GM18508 (cell line): ENCODE measurements at regions not wholly inside any gene's neighbourhood (a gene's known extent, or its start where the extent isn't known, plus 50 kb on each side); places are given as distances from the start of the nearest gene placed in this dataset.

Experiments
- ATAC-seq: cut with Tn5 transposase; IDR thresholded peaks from one replicate; pipeline ENCODE4 v1.9.1; 2021; ENCODE audit warnings: moderate number of reproducible peaks; ENCODE audit not compliant: insufficient read depth, unreplicated experiment

DNA sequence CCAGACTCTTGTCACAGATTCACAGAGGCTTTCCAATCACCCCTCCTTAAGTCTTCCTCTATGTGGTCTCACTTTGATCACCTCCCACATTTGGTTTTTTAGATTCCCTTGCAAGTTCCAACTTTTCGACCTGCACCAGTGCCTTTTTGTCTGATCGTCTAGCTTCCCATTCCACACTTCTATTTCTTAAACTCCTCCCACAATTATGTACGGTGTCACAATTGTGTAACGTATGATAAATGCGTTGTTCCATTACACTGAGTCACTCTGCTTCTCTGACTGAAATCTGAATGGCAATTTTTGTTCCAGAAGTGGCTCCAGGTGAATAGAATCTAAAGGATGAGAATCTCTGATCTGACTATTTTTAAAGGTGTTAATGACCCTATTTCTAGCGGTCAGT, 320.1 kb downstream of the LMX1A start:
- no peak for ATAC-seq

DNA sequence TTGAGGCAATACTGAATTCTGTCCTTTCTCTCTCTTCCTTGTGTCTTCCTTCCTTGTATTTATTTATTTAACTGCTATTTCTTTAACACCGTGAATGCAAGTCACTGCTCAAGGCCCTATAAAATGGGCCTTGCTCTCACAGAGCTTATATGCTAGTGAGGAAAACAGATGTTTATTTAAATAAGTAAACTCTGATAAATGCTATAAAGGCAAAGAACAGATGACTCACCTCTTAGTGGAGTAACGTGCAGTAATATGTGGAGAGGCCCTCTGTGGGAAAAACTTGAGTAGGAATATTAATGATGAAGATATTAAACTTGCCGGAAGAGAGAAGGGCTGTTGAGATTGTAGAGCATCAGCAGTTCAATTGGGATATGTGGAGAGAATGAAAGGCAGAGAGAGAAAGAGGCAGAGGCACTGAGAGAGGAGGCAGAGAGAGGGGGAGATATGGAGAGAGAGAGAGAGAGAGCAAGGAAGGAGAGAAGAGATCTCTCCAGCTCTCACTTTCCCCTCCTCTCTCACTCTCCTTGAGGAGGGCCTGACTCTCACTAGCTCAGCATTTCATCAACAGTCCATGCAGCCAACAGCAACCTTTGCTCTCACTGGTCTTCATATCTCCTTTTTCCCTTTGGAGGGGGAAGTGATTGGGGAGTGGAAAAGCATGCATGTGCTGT, 322.2 kb downstream of the LMX1A start:
- ATAC-seq: no peak

GRCh38 chr1:165031001-165031400, 325.5 kb downstream of the LMX1A start:
- no peak for ATAC-seq

DNA sequence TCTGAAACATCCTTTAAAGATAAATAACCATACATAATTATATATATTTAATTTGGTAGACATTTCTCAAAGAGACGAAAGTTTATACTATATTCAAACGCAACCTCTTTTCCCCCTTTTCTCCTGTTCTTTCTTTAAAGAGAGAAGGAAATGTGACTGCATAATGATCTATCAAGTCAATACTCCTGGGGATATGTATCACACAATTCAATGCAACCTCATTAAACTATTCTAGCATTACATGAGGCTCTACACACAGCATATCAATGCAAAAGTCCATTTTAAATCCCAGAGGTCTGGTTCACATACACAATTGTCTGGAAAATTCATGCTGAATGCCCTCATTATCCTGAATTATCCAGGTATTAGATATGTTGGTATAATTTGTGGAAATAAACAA, 330.7 kb downstream of the LMX1A start:
- ATAC-seq: no peak

- no peak for ATAC-seq
These were observed 341.8 kb downstream of the LMX1A start for GRCh38 chr1:165014753-165015152.

DNA sequence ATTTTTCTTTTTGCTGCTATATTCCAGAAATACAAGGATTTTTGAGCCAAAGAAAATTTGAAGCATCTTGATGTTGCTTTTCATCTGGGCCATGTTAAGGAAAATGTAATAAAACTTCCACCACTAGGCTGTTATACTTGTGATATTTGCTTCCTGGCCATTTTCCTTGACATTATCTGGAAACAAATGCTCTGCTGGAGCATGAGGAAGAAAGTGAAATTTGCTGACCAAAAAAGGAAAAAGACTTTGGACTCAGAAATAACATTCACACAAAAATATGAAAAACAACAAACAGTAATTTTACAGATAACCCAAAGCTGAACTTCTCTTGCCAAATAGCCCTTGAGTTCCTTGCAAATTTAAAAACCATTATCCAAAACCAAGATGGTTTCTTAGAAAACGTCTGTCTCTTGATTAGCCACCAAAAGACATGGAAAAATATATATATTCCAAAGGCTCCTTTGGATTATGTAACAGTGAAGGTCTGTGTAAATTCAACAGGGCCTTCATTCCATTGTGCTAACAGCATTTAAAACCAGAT, 344.5 kb downstream of the LMX1A start:
- ATAC-seq: no peak

GRCh38 chr1:165011186-165011585, 345.3 kb downstream of the LMX1A start:
- no peak for ATAC-seq

- ATAC-seq: no peak
These were observed 346.0 kb downstream of the LMX1A start for GRCh38 chr1:165010418-165011070.

DNA sequence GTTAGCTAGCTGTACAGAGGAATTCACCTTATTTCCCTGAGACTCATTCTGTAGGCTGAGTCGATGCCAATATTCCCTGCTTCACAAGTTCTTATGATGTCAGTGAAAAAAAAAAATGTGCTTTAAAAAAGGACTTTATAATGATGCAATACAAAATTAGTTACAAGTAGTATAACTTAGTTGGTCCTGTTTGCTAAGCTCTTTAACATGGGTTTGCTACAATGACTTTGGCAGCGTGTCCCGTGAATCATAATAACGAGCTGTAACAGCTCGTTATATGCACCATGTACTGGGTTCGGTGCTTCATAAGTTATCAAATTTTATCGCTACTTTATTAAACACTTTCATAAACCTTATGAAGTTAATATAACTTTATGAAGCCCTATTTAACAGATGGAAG, 349.7 kb downstream of the LMX1A start:
- ATAC-seq: no peak

DNA sequence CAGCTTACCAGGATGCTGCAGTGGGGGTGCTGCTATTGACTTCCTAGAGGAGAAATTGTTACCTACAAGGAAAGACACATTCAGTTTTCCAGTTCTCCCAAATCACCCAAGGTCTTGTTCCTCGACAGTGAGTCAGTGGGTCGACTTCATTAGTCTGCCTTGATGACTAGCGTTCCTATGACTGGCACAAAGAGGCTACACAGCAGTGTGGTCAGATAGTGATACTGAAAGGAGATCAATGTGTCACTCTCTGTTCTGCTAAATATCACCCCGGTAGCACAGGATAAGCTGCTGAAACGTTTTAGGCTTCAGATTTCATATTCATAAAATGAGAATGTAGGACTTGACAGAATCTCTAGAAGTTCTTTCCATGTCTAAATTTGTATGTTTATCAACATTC, 357.4 kb downstream of the LMX1A start:
- no peak for ATAC-seq

- no peak for ATAC-seq
These were observed 364.7 kb downstream of the LMX1A start for GRCh38 chr1:164991763-164992314.

DNA sequence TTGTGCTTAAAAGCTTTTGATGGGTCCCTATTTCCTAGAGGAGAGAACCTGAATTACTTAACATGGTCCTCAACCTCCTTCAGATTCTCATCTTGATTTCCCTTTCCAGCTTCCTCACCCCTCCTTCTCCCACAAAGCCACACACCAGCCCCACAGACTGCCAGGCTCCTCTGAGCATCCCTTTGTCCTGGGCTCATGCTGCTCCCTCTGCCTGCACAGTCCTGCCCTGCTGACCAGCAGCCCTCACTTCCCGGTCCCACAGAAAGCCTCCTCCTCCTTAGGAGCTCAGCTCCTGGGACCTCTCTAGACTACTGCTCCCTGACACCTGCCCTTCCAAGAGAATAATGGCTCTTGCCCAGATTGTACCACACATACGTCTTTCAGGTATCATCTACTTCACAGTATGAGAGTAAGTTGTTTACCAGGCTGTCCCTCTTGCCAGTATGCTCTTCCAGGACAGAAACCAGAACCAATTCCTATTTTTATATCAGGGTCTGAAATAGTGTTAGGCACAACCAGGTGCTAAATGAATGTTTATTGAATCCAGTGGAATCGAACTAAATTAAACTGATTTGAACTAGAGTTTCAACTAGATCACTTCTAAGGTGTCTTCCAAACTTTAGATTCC, 373.4 kb downstream of the LMX1A start:
- ATAC-seq: no peak

DNA sequence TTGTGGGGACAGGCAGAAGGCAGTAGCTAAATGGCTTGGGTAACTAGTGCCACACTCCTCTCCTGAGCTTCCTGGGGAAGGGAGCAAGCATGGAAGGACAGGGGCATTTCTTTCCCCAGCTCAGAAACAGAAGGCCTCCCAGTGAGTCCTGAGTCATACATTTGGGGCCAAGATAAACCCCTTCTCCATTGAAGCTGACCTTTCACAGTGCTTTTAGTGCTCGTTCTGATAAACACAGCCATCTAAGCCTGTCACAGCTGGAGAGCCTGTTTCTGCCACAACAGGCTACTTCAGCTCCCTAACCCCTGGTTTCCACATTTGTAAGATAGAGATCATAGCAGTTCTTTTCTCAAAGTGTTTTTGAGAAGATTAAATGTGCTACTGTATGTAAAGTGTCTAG, 374.0 kb downstream of the LMX1A start:
- ATAC-seq: no peak

DNA sequence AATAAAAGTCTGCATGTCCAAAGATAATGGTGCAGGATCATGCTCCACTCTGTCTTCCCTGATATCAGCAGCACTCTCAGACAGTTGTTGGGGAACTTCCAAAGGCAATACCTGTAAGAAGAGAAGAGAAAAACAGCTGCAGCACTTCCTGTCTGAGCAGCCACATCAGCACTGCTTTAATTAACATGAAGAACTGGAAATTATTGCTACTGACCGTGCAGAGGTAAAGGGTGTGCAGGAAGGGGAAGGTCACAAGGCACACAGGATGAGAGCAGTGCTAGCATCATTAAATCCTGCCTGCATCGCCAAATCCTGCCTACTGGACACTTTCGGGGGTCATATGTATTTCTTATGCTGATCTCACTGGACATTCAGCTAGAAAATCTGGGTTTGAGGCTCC, 379.0 kb downstream of the LMX1A start:
- ATAC-seq: no peak

- no peak for ATAC-seq
These were observed 384.5 kb downstream of the LMX1A start for GRCh38 chr1:164971921-164972415.

DNA sequence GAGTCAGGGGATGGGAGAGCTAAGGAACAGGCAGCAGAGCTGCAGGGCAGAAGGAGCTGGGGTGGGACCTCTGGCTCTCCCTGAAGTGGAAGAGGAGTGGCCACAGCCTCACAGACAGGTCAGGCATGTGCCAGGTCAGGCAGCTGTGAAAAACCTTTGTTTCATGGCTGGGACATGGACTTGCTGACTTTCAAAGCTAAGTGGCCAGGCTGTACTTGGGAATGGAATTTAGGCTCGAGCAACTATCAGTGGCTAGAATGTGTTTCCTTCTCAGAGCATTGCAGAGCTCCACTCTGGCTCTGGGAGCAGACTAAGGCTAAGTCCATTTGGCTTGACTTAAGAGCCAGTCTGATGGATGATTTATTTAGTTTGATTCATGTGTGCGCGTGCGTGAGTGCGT, 385.1 kb downstream of the LMX1A start:
- ATAC-seq: no peak

DNA sequence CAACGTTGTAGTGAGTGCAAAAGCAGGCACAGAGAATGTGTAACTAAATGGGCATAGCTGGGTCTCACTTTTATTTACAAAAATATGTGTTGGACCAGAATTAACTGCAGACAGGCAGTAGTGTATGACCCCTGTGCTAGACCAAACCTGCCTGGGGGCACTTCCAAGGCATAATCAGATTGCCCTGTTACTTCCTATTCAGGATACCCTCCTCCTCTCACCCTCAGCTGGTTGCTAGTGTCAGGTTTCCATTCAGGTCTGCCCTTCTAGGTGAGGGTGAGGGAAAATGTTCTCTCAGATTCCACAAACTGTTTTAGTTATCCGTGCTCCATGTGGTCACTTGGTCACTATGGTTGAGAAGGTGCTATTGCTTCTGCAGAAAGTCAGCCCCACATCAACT, 387.3 kb downstream of the LMX1A start:
- ATAC-seq: no peak

DNA sequence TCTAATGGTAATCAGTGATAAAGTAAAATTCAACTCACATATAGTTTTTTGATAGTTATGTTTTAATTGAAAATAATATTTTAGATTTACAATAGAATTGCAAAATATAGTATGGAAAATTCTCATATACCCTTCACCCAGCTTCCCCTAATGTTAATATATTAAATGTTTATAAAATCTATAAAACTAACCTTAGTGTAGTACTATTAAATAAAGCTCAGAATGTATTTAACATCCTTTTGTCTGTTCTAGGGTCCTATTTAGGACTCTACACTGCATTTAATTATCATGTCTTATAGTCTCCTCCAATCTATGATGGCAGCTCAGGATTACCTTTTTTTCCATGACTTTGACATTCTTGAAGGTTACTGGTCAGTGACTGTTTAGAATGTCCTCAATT, 389.2 kb downstream of the LMX1A start:
- ATAC-seq: no peak

- ATAC-seq: no peak
These were observed 394.8 kb downstream of the LMX1A start for GRCh38 chr1:164961715-164962114.

DNA sequence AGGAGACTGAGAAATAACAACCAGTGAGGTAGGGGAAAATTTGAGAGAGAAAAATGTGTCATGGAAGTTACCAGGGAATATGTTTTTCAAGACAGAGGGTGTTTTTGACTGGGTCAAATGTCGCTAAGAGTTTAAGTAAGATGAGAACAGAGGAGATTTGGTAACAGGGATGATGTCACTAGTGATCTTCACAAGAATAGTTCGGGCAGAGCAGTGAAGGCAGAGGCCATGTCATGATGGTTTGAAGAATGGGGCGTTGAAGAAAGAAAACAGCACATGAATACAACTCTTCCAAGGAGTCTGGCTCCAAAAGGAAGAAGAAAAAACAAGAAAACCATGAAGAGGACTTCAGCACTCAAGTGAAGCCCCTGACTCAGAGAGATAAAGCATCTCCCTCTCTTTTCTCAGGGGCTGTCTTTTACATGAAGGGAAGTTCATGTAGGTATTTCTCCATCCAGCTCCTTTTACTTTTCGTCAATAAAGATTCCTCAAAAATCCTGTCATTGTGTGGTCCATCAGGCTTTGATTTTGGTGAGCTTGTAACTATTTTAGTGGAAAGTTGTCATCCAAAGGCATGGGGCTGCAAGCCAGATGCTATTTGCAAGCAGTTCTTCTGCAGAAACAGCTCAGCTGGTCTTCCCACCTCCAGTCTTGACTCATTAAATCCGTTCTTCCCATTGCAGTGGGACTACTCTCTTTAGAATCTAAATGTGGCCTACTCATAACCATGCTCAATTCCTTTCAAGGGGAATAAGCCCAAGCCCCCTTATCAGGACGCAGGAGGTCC, 397.3 kb downstream of the LMX1A start:
- no peak for ATAC-seq
